Heart left ventricle (tissue), 13 donors: ENCODE measurements at regions not wholly inside any gene's neighbourhood (a gene's known extent, or its start where the extent isn't known, plus 50 kb on each side); places are given as distances from the start of the nearest gene placed in this dataset.

ENCODE experiments used
- CTCF ChIP-seq, 12 donors: fragments of 200-600 bp; sonication (generic) in 4 of 12; IDR thresholded peaks; one replicate each; pipeline versions ENCODE4 v1.5.0 to v1.8.0; 2018 to 2022; ENCODE audit warnings: antibody characterized with exemption in 12 of 12, mild to moderate bottlenecking in 5 of 12
- POLR2A ChIP-seq, 2 donors: fragments of 450-650 bp; IDR thresholded peaks; one replicate each; pipeline ENCODE4 v1.6.1; 2017; ENCODE audit warnings: antibody characterized with exemption in 2 of 2, mild to moderate bottlenecking in 2 of 2, moderate library complexity in 2 of 2
- donor health status: ischemic (EF 13 %, LVEDD 7.1; RV severe dilation, severe dysfunction).
- donor health status: DM: no; HTN: yes; CAD: no.
- donor health status: DM: no; HTN: no; CAD: no.
- donor health status: ischemic (EF 25% LVEDD 6.9; RV normal size, moderate dysfunction).
- donor health status: ischemic (EF 25% LVEDD 5.7; RV mildly dilated, moderate dysfunction).
- donor health status: ischemic (EF 35%, LVEDD 5.7; RV mildly dilated, moderate dysfunction).
- donor health status: nonischemic (EF 11% LVEDD 7.7; RV severe dilation, severe dysfunction).
- donor health status: DM: yes; HTN: yes; CAD: no.
- donor health status: PGD.
- donor health status: ischemic (EF 29% LVEDD 5.4; RV normal size, mild dysfunction).
- donor health status: nonischemic (EF 23%, LVEDD 6.1; RV moderate dilation, normal function).

- TF ChIP-seq CTCF (IDR thresholded peaks at IDR 0.05) = no peak
- no peak for TF ChIP-seq POLR2A (IDR thresholded peaks at IDR 0.05)
Observed at GRCh38 chr4:14926368-14926767, 75.9 kb upstream of the CPEB2 start.
